A549 (cell line): ENCODE measurements at regions not wholly inside any gene's neighbourhood (a gene's known extent, or its start where the extent isn't known, plus 50 kb on each side); places are given as distances from the start of the nearest gene placed in this dataset.
"Not testable (repeated sequence)": the region's sequence is repeated elsewhere in the genome, so short reads cannot be mapped to it uniquely, and the experiment has no call there.

ENCODE experiments used
- ATAC-seq, 2 experiments: fragments of 200-7000 bp in 1 of 2; fragments of >200 bp in 1 of 2; cut with Nextera tagmentation in 1 of 2; cut with Tn5 transposase in 1 of 2; 3 replicates each; pipeline versions ENCODE4 v1.8.0 to v1.9.1; 2018 to 2020; ENCODE audit warnings: mild to moderate bottlenecking in 1 of 2, moderate library complexity in 1 of 2
- CTCF ChIA-PET: fragments of 300-600 bp; sonication (Branson Sonifier 250); formaldehyde crosslinking; extraction: SDS; loops from one replicate; lab custom pipeline; 2021; ENCODE audit warnings: antibody characterized with exemption, inconsistent platforms; lab: Yijun Ruan, JAX
- POLR2A ChIA-PET: fragments of 350-600 bp; formaldehyde crosslinking; extraction: SDS; loops from one replicate; lab custom pipeline; 2021; ENCODE audit warnings: antibody characterized with exemption, inconsistent platforms; lab: Yijun Ruan, JAX
- DNase-seq, 2 experiments: peaks; one replicate each; pipeline versions ENCODE4 v3.0.0 to v3.0.0-alpha.2; 2011 to 2016; ENCODE audit warnings: low read depth in 1 of 2, low spot score in 1 of 2
- FAIRE-seq: peaks from 2 replicates; lab custom pipeline; 2011; peaks lifted over from hg19 to GRCh38; lab: Jason Lieb, UNC
- H3K27ac ChIP-seq, 2 experiments: fragments of >200 bp; sonication (Bioruptor Twin); formaldehyde crosslinking; 3 replicates each; pipeline ENCODE4 v1.5.1; 2016 to 2017
- H3K4me1 ChIP-seq: fragments of >200 bp; sonication (Bioruptor Twin); formaldehyde crosslinking; 3 replicates; pipeline ENCODE4 v1.6.1; 2016
- H3K4me2 ChIP-seq: fragments of >200 bp; sonication (Bioruptor Twin); formaldehyde crosslinking; 3 replicates; pipeline ENCODE4 v1.6.1; 2016
- H3K4me3 ChIP-seq: fragments of >200 bp; sonication (Bioruptor Twin); formaldehyde crosslinking; 3 replicates; pipeline ENCODE4 v1.5.1; 2016
- H3K9me3 ChIP-seq: fragments of >200 bp; sonication (Bioruptor Twin); formaldehyde crosslinking; 3 replicates; pipeline ENCODE4 v1.6.1; 2016
- ATOH8 ChIP-seq: fragments of 250-450 bp; sonication (Bioruptor Pico); IDR thresholded peaks from 2 replicates; pipeline ENCODE4 v1.5.0; 2020; ENCODE audit warnings: low read depth, mild to moderate bottlenecking, moderate library complexity
- CBX8 ChIP-seq: fragments of 200-600 bp; sonication (generic); IDR thresholded peaks from 2 replicates; pipeline ENCODE4 v1.6.1; 2016
- CEBPB ChIP-seq, 2 experiments: fragments of >200 bp in 1 of 2; sonication (Bioruptor Twin) in 1 of 2; formaldehyde crosslinking in 1 of 2; IDR thresholded peaks; 2 replicates each; pipeline ENCODE4 v1.6.1; 2012 to 2016
- EHF ChIP-seq: fragments of 250-450 bp; sonication (Bioruptor Pico); IDR thresholded peaks from 2 replicates; pipeline ENCODE4 v1.5.0; 2020; ENCODE audit warnings: mild to moderate bottlenecking
- EHMT2 ChIP-seq: fragments of 200-600 bp; sonication (generic); IDR thresholded peaks from 2 replicates; pipeline ENCODE4 v1.6.1; 2016; ENCODE audit warnings: antibody characterized with exemption, low read depth, mild to moderate bottlenecking, moderate library complexity
- ELK1 ChIP-seq: fragments of 150-350 bp; IDR thresholded peaks from 2 replicates; pipeline ENCODE4 v1.6.1; 2014; ENCODE audit warnings: low read depth, mild to moderate bottlenecking, low read length
- ESRRA ChIP-seq: fragments of 150-350 bp; IDR thresholded peaks from 2 replicates; pipeline ENCODE4 v1.6.1; 2014; ENCODE audit warnings: mild to moderate bottlenecking, low read length, borderline replicate concordance
- FOXS1 ChIP-seq: fragments of 250-450 bp; sonication (Bioruptor Pico); IDR thresholded peaks from 2 replicates; pipeline ENCODE4 v1.5.0; 2020; ENCODE audit warnings: mild to moderate bottlenecking, moderate library complexity
- GATA3 ChIP-seq: IDR thresholded peaks from 2 replicates; pipeline ENCODE4 v1.6.1; 2012; ENCODE audit warnings: borderline replicate concordance
- HES2 ChIP-seq: fragments of >200 bp; sonication (Bioruptor Twin); formaldehyde crosslinking; IDR thresholded peaks from 2 replicates; pipeline ENCODE4 v1.6.1; 2016
- HMGXB4 ChIP-seq: fragments of 250-450 bp; sonication (Bioruptor Pico); IDR thresholded peaks from 2 replicates; pipeline ENCODE4 v1.5.0; 2021; ENCODE audit warnings: mild to moderate bottlenecking, moderate library complexity, borderline replicate concordance
- HOXA7 ChIP-seq: fragments of 250-450 bp; sonication (Bioruptor Pico); IDR thresholded peaks from 2 replicates; pipeline ENCODE4 v1.5.0; 2020; ENCODE audit warnings: mild to moderate bottlenecking, moderate library complexity
- HOXB13 ChIP-seq: fragments of 250-450 bp; sonication (Bioruptor Pico); IDR thresholded peaks from 2 replicates; pipeline ENCODE4 v1.5.0; 2020; ENCODE audit warnings: low read depth, mild to moderate bottlenecking, moderate library complexity
- HOXB5 ChIP-seq: fragments of 250-450 bp; sonication (Bioruptor Pico); IDR thresholded peaks from 2 replicates; pipeline ENCODE4 v1.5.0; 2020; ENCODE audit warnings: mild to moderate bottlenecking, moderate library complexity
- JUNB ChIP-seq: fragments of >200 bp; sonication (Bioruptor Twin); formaldehyde crosslinking; IDR thresholded peaks from 2 replicates; pipeline ENCODE4 v1.6.1; 2016
- MYC ChIP-seq: IDR thresholded peaks from 2 replicates; pipeline ENCODE4 v1.6.1; 2012; ENCODE audit warnings: mild to moderate bottlenecking, inconsistent platforms, low read length, improper control_type of control experiment, borderline replicate concordance
- NPAS2 ChIP-seq: fragments of 250-450 bp; sonication (Bioruptor Pico); IDR thresholded peaks from 2 replicates; pipeline ENCODE4 v1.8.0; 2022; ENCODE audit warnings: mild to moderate bottlenecking, moderate library complexity, borderline replicate concordance
- NR3C1 ChIP-seq: fragments of >200 bp; sonication (Bioruptor Twin); formaldehyde crosslinking; IDR thresholded peaks from 3 replicates; pipeline ENCODE4 v1.6.1; 2017
- PBX3 ChIP-seq: IDR thresholded peaks from 2 replicates; pipeline ENCODE4 v1.6.1; 2012
- POLR2A ChIP-seq: IDR thresholded peaks from 2 replicates; pipeline ENCODE4 v1.6.1; 2012; ENCODE audit warnings: mild to moderate bottlenecking, low read length
- RAD21 ChIP-seq, 2 experiments: fragments of >200 bp in 1 of 2; sonication (Bioruptor Twin) in 1 of 2; formaldehyde crosslinking in 1 of 2; IDR thresholded peaks in 1 of 2; conservative IDR thresholded peaks in 1 of 2; 2 replicates in 1 of 2; 3 replicates in 1 of 2; pipeline ENCODE4 v1.6.1; 2012 to 2018; ENCODE audit warnings: inconsistent platforms in 1 of 2
- RCOR1 ChIP-seq: fragments of 150-350 bp; IDR thresholded peaks from 2 replicates; pipeline ENCODE4 v1.6.1; 2014; ENCODE audit warnings: antibody characterized with exemption, low read length, low read depth
- RFX5 ChIP-seq: fragments of 450-650 bp; IDR thresholded peaks from 2 replicates; pipeline ENCODE4 v1.7.1; 2014; ENCODE audit warnings: antibody characterized with exemption, mild to moderate bottlenecking, moderate library complexity
- SREBF2 ChIP-seq: fragments of 450-650 bp; IDR thresholded peaks from 2 replicates; pipeline ENCODE4 v1.6.1; 2014; ENCODE audit warnings: mild to moderate bottlenecking, moderate library complexity
- USF2 ChIP-seq: fragments of 450-650 bp; IDR thresholded peaks from 2 replicates; pipeline ENCODE4 v1.6.1; 2014; ENCODE audit warnings: antibody characterized with exemption
- ZC3H11A ChIP-seq: fragments of 450-650 bp; IDR thresholded peaks from 2 replicates; pipeline ENCODE4 v1.6.1; 2014; ENCODE audit warnings: antibody characterized with exemption, mild to moderate bottlenecking
- ZNF302 ChIP-seq: fragments of 250-450 bp; sonication (Bioruptor Pico); IDR thresholded peaks from 2 replicates; pipeline ENCODE4 v1.9.0; 2021; ENCODE audit warnings: inconsistent platforms, mild to moderate bottlenecking, moderate library complexity
- WGBS: methylation state at CpG from one replicate; pipeline ENCODE4 v1.1.6; 2017; ENCODE audit errors: missing lambda C conversion rate; 5-methylcytosine and 5-hydroxymethylcytosine counted together

- TF ChIP-seq HMGXB4 (CRISPR knock-in tag), result no peak
Measured at GRCh38 chr3:177461765-177462164, 264.5 kb upstream of the TBL1XR1 start (continued).

- H3K4me1 ChIP-seq, POLR2A ChIA-PET, DNase-seq, FAIRE-seq, H3K27ac ChIP-seq, H3K9me3 ChIP-seq, H3K4me2 ChIP-seq, H3K4me3 ChIP-seq, ATAC-seq: not testable (repeated sequence)
- CTCF ChIA-PET, result interaction anchor here (0.6 kb wide), 1 partner anchor 604 kb away, joined by 3 read pairs; no protein-coding TSS in a partner anchor
- WGBS, result 100% methylated on average over 2 of the region's 2 CpGs
Measured at GRCh38 chr3:177463341-177463740, 266.1 kb upstream of the TBL1XR1 start.

- POLR2A ChIA-PET, result no interaction called here
- H3K4me2 ChIP-seq, result no peak overlapping the region
- TF ChIP-seq SREBF2 (no peak), RFX5 (no peak), POLR2A (no peak), ZC3H11A (no peak), RCOR1 (no peak), ESRRA (no peak), HES2 (no peak), JUNB (no peak), PBX3 (no peak), FOXS1 (no peak), ATOH8 (CRISPR knock-in tag) (no peak), ELK1 (no peak)
- CTCF ChIA-PET, result interaction anchor here (0.6 kb wide), 1 partner anchor 603 kb away, joined by 3 read pairs; no protein-coding TSS in a partner anchor
- H3K4me1 ChIP-seq, result no peaks in the 10 kb centered on the region
- H3K9me3 ChIP-seq, result no peaks in the 10 kb centered on the region
- FAIRE-seq, result no peak
- H3K27ac ChIP-seq, result no peak overlapping the region
- ATAC-seq, result no peak
- no peak overlapping the region for H3K4me3 ChIP-seq
- 60% methylated on average over 6 of the region's 6 CpGs for WGBS
- no peak for DNase-seq
Measured at GRCh38 chr3:177463863-177464262, 266.6 kb upstream of the TBL1XR1 start.

GRCh38 chr3:177464392-177465256, 267.3 kb upstream of the TBL1XR1 start:
- Histone ChIP-seq H3K4me2 (no peak overlapping the region), H3K4me3 (no peak overlapping the region), H3K4me1 (no peaks in the 10 kb centered on the region), H3K9me3 (no peaks in the 10 kb centered on the region), H3K27ac (no peak overlapping the region)
- DNase-seq (no peak), ATAC-seq (no peak), FAIRE-seq (no peak)
- CTCF ChIA-PET, result no interaction called here
- TF ChIP-seq ZNF302 (CRISPR knock-in tag) (no peak), RAD21 (conservative IDR thresholded peaks at IDR 0.05 in 1 of 2, IDR thresholded peaks at IDR 0.05 in 1 of 2) (no peak), MYC (no peak), CBX8 (no peak), CEBPB (IDR thresholded peaks at IDR 0.05) (no peak), ESRRA (no peak), HOXB5 (CRISPR knock-in tag) (no peak), EHMT2 (no peak), EHF (CRISPR knock-in tag) (no peak), USF2 (no peak), HOXA7 (CRISPR knock-in tag) (no peak), NPAS2 (CRISPR knock-in tag) (no peak), GATA3 (no peak), NR3C1 (no peak), HOXB13 (CRISPR knock-in tag) (no peak)
- POLR2A ChIA-PET, result no interaction called here
- WGBS, result 83% methylated on average over 5 of the region's 5 CpGs
